Heart left ventricle (tissue), 16 donors: ENCODE measurements at regions not wholly inside any gene's neighbourhood (a gene's known extent, or its start where the extent isn't known, plus 50 kb on each side); places are given as distances from the start of the nearest gene placed in this dataset.

Experiments used
- ATAC-seq, 4 donors: fragments of 200-7000 bp; cut with Tn5 transposase; one replicate each; pipeline ENCODE4 v1.9.1; 2020 to 2022; ENCODE audit warnings: moderate library complexity in 4 of 4, mild to moderate bottlenecking in 3 of 4, moderate number of reproducible peaks in 1 of 4
- DNase-seq, 5 donors: peaks; one replicate each; pipeline ENCODE4 v3.0.0-alpha.2; 2020
- H3K27ac ChIP-seq, 12 donors: fragments of 200-600 bp; sonication (generic) in 4 of 12; one replicate each; pipeline versions ENCODE4 v1.5.0 to v1.8.0; 2016 to 2022; ENCODE audit warnings: mild to moderate bottlenecking in 2 of 12
- H3K27me3 ChIP-seq, 9 donors: fragments of 200-600 bp; sonication (generic) in 2 of 9; one replicate each; pipeline versions ENCODE4 v1.5.1 to v1.8.0; 2016 to 2022; ENCODE audit warnings: mild to moderate bottlenecking in 3 of 9
- H3K36me3 ChIP-seq, 9 donors: fragments of 200-600 bp; sonication (generic) in 2 of 9; one replicate each; pipeline versions ENCODE4 v1.5.0 to v1.8.0; 2018 to 2022; ENCODE audit warnings: mild to moderate bottlenecking in 2 of 9
- H3K4me1 ChIP-seq, 12 donors: fragments of 200-600 bp; sonication (generic) in 4 of 12; one replicate each; pipeline versions ENCODE4 v1.5.0 to v1.8.0; 2016 to 2022; ENCODE audit warnings: mild to moderate bottlenecking in 3 of 12
- H3K4me3 ChIP-seq, 12 donors: fragments of 200-600 bp; sonication (generic) in 4 of 12; one replicate each; pipeline versions ENCODE4 v1.5.0 to v1.8.0; 2017 to 2022; ENCODE audit warnings: mild to moderate bottlenecking in 9 of 12, moderate library complexity in 4 of 12
- H3K9me3 ChIP-seq, 12 donors: fragments of 200-600 bp; sonication (generic) in 4 of 12; one replicate each; pipeline versions ENCODE4 v1.5.0 to v1.8.0; 2016 to 2022; ENCODE audit warnings: mild to moderate bottlenecking in 1 of 12
- POLR2A ChIP-seq, 2 donors: fragments of 450-650 bp; IDR thresholded peaks; one replicate each; pipeline ENCODE4 v1.6.1; 2017; ENCODE audit warnings: antibody characterized with exemption in 2 of 2, mild to moderate bottlenecking in 2 of 2, moderate library complexity in 2 of 2
- WGBS, 4 donors: extraction: QIAGEN DNeasy Blood & Tissue Kit in 2 of 4; methylation state at CpG; one replicate each; pipeline versions ENCODE4 v1.1.5 to v1.1.7; 2013 to 2018; 5-methylcytosine and 5-hydroxymethylcytosine counted together
- intact Hi-C, 10 donors: fragments of 100-400 bp; cut with DNase I; formaldehyde crosslinking; loops; one replicate each; pipeline versions ENCODE4 v1.11.1 to v1.14.2; 2022
- TF ChIP-seq, protein P1 (sequence below), 12 donors: fragments of 200-600 bp; sonication (generic) in 4 of 12; IDR thresholded peaks; one replicate each; pipeline versions ENCODE4 v1.5.0 to v1.8.0; 2018 to 2022; ENCODE audit warnings: antibody characterized with exemption in 12 of 12, mild to moderate bottlenecking in 5 of 12
- donor health status: ischemic (EF 13 %, LVEDD 7.1; RV severe dilation, severe dysfunction).
- donor health status: healthy with polysubstance abuse.
- donor health status: DM: no; HTN: yes; CAD: no.
- donor health status: DM: no; HTN: no; CAD: no.
- donor health status: ischemic (EF 25% LVEDD 6.9; RV normal size, moderate dysfunction).
- donor health status: ischemic (EF 25% LVEDD 5.7; RV mildly dilated, moderate dysfunction).
- donor health status: healthy.
- donor health status: DM: yes; HTN: yes; CAD: no.
- donor health status: ischemic (EF 35%, LVEDD 5.7; RV mildly dilated, moderate dysfunction).
- donor health status: nonischemic (EF 11% LVEDD 7.7; RV severe dilation, severe dysfunction).
- donor health status: DM: yes; HTN: yes; CAD: no.
- donor health status: PGD.
- donor health status: ischemic (EF 29% LVEDD 5.4; RV normal size, mild dysfunction).
- donor health status: nonischemic (EF 23%, LVEDD 6.1; RV moderate dilation, normal function).

DNA sequence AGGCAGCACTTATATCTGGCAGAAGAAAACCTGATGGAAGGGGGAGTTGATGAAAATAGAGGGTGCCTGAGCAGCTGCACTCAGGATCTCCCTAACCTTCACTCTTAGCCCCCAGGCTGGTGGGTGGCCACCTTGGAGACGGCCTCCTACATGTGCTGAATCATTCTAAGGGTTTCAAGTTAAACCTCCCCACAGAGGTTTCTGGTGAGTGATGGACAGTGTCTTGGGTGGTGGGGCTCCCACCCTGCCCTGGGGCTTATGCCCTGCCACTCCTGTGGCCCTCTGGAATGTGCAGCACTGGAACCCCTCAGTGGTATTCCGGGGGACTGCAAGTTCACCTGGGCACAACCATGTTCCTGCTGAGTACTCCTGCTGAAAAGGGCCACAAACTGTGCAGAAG, 357.2 kb downstream of the CD83 start:
- Histone ChIP-seq H3K4me1 (peaks cover 0 to 33% (median 14%) of the 10 kb centered on the region in 12 donors), H3K27me3 (no peaks in the 10 kb centered on the region), H3K36me3 (no peaks in the 10 kb centered on the region), H3K27ac (no peak overlapping the region), H3K9me3 (no peaks in the 10 kb centered on the region), H3K4me3 (no peak overlapping the region)
- WGBS, 4 donors: 88 to 97% (median 94%) methylated on average over 2 of the region's 2 CpGs
- ATAC-seq (no peak), DNase-seq (no peak)
- TF ChIP-seq, protein P1, sequence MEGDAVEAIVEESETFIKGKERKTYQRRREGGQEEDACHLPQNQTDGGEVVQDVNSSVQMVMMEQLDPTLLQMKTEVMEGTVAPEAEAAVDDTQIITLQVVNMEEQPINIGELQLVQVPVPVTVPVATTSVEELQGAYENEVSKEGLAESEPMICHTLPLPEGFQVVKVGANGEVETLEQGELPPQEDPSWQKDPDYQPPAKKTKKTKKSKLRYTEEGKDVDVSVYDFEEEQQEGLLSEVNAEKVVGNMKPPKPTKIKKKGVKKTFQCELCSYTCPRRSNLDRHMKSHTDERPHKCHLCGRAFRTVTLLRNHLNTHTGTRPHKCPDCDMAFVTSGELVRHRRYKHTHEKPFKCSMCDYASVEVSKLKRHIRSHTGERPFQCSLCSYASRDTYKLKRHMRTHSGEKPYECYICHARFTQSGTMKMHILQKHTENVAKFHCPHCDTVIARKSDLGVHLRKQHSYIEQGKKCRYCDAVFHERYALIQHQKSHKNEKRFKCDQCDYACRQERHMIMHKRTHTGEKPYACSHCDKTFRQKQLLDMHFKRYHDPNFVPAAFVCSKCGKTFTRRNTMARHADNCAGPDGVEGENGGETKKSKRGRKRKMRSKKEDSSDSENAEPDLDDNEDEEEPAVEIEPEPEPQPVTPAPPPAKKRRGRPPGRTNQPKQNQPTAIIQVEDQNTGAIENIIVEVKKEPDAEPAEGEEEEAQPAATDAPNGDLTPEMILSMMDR (IDR thresholded peaks at IDR 0.05): no peak
- TF ChIP-seq POLR2A (IDR thresholded peaks at IDR 0.05): no peak
- intact Hi-C loops: no loop called here

DNA sequence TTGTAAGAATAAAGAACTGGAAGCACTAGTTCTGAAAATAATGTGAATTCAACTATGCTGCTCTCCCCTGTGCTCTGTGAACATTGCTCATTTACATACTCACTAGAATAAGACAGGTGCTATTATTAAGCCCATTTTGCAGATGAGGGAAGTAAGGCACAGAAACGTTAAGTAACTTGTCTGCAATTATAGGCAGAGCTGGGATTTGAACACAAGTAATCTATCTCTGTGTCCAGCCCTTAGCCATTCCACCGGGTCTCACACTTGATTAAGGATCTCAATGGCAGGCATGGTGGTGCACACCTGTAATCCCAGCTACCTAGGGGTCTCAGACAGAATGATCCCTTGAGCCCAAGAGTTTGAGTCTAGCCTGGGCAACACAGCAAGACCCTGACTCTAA, 357.7 kb downstream of the CD83 start:
- Histone ChIP-seq H3K27ac (no peak overlapping the region), H3K9me3 (no peaks in the 10 kb centered on the region), H3K27me3 (no peaks in the 10 kb centered on the region), H3K4me3 (no peak overlapping the region), H3K36me3 (no peaks in the 10 kb centered on the region), H3K4me1 (peaks cover 0 to 29% (median 14%) of the 10 kb centered on the region in 12 donors)
- no peak for ATAC-seq
- intact Hi-C loops: no loop called here
- no peak for TF ChIP-seq POLR2A (IDR thresholded peaks at IDR 0.05)
- TF ChIP-seq, protein P1 (IDR thresholded peaks at IDR 0.05): no peak
- DNase-seq: no peak
- 49 to 100% (median 86%) methylated on average over 1 to 2 of the region's 2 CpGs for WGBS, 4 donors

DNA sequence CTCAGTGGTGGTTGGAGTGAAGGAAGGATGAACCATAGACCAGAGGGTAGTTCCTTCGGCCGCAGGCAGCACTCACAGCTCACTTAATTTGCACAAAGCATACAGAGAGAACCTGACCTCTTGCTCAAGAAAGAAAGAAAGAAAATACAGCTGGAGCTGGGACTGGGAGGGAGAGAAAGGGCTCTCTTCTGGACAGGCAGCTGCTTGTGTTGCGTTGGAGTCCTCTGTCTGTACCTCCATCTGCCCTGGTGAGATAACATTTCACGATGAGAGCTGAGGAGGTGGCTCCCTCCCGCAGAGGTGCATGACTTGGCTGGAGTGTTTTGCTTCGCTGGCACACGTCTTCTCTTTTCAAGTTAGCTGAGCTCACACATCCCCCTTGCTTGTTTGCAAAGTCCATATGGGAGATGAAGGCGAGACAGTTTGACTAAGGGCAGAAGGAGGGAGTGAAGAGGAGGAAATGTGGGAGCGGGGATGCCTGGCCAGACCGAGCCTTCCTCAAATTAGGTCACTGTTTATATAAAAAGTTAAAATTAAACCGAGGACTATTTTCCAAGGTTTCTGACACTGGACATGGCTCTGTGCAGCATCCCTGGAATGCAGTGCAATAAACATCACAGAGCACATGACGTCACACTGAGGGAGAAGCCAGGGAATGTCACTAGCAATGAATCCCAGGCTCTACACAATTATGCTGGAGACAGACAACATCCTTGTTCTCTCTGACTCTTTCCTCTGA, 359.4 kb downstream of the CD83 start:
- H3K27ac ChIP-seq: peak overlapping the region in 9 of 12 donors; percentile 11 to 78 (median 43)
- no peaks in the 10 kb centered on the region for H3K9me3 ChIP-seq
- WGBS, 4 donors: 42 to 45% (median 43%) methylated on average over 12 of the region's 12 CpGs
- TF ChIP-seq, protein P1 (IDR thresholded peaks at IDR 0.05): no peak
- no peak for TF ChIP-seq POLR2A (IDR thresholded peaks at IDR 0.05)
- H3K27me3 ChIP-seq: no peaks in the 10 kb centered on the region
- peaks cover 0 to 23% (median 12%) of the 10 kb centered on the region in 12 donors for H3K4me1 ChIP-seq
- intact Hi-C loops: no loop called here
- no peaks in the 10 kb centered on the region for H3K36me3 ChIP-seq
- peak overlapping the region in 1 of 12 donors; percentile 6 for H3K4me3 ChIP-seq
- ATAC-seq (peak; percentile 80 to 96 (median 92)), DNase-seq (peak in 4 of 5 donors; percentile 64 to 76 (median 70))

DNA sequence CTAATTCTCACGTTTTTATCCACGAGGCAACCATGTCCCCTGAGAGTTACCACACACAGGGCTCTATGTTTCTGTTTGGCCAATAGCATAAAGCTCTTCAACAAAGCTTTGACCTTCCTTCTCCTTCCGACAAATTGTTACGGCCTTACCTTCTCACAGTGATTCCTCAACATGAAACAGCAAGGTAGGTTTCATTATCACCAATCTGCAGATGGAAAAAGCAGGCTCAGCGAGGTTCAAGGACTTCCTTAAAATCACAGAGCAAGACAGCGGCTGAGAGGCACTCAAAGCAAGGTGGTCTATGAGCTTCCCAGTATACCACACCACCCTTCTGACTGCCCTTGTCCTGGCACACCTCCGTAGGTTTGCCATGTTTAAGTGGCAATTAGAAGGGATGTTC, 360.0 kb downstream of the CD83 start:
- no peak overlapping the region for H3K4me3 ChIP-seq
- WGBS, 4 donors: 64 to 77% (median 70%) methylated on average over 7 of the region's 7 CpGs
- intact Hi-C loops: no loop called here

More for the DNA sequence above, 360.0 kb downstream of the CD83 start:
- ATAC-seq: no peak
- TF ChIP-seq POLR2A (IDR thresholded peaks at IDR 0.05): no peak
- TF ChIP-seq, protein P1 (IDR thresholded peaks at IDR 0.05): no peak
- H3K4me1 ChIP-seq: peaks cover 0 to 23% (median 12%) of the 10 kb centered on the region in 12 donors
- H3K27me3 ChIP-seq: no peaks in the 10 kb centered on the region
- peak overlapping the region in 8 of 12 donors; percentile 1 to 78 (median 50) for H3K27ac ChIP-seq
- no peak for DNase-seq
- H3K36me3 ChIP-seq: no peaks in the 10 kb centered on the region
- no peaks in the 10 kb centered on the region for H3K9me3 ChIP-seq
